22Rv1 (cell line): ENCODE measurements at regions not wholly inside any gene's neighbourhood (a gene's known extent, or its start where the extent isn't known, plus 50 kb on each side); places are given as distances from the start of the nearest gene placed in this dataset.

Source experiments
- CTCF ChIP-seq: fragments of 450-650 bp; IDR thresholded peaks from 2 replicates; pipeline ENCODE4 v1.5.1; 2017; ENCODE audit warnings: mild to moderate bottlenecking
- ZFX ChIP-seq: fragments of 450-650 bp; IDR thresholded peaks from 2 replicates; pipeline ENCODE4 v1.6.1; 2017; ENCODE audit warnings: antibody characterized with exemption, borderline replicate concordance

GRCh38 chr19:46967578-46968032 is 52.0 kb upstream of the NPAS1 start:
- no peak for TF ChIP-seq CTCF
- TF ChIP-seq ZFX: no peak
